Neural crest cell (in vitro differentiated cells): ENCODE measurements at regions not wholly inside any gene's neighbourhood (a gene's known extent, or its start where the extent isn't known, plus 50 kb on each side); places are given as distances from the start of the nearest gene placed in this dataset.

Experiments used
- DNase-seq: peaks from one replicate; pipeline ENCODE4 v3.0.0; 2021; ENCODE audit warnings: low read depth, mixed read lengths, low spot score
- H3K27ac Mint-ChIP-seq: one replicate; pipeline ENCODE4 v1.8.0; 2021; ENCODE audit warnings: mild to moderate bottlenecking, mixed read lengths; ENCODE audit not compliant: unreplicated experiment
- H3K27me3 Mint-ChIP-seq: 2 replicates; pipeline ENCODE4 v1.8.0; 2021; ENCODE audit warnings: low read depth, mild to moderate bottlenecking, mixed read lengths
- H3K36me3 Mint-ChIP-seq: 2 replicates; pipeline ENCODE4 v1.8.0; 2021; ENCODE audit warnings: low read depth, mild to moderate bottlenecking, mixed read lengths
- H3K4me1 Mint-ChIP-seq: 2 replicates; pipeline ENCODE4 v1.8.0; 2021; ENCODE audit warnings: mixed read lengths
- H3K4me3 Mint-ChIP-seq: one replicate; pipeline ENCODE4 v1.8.0; 2021; ENCODE audit warnings: mild to moderate bottlenecking, mixed read lengths
- H3K9me3 Mint-ChIP-seq: 2 replicates; pipeline ENCODE4 v1.8.0; 2021; ENCODE audit warnings: mixed read lengths
- CTCF ChIP-seq: fragments of 200-600 bp; sonication (generic); conservative IDR thresholded peaks from 2 replicates; pipeline ENCODE4 v1.5.0; 2021; ENCODE audit warnings: antibody characterized with exemption, mild to moderate bottlenecking

GRCh38 chr4:177511611-177512010 is 69.4 kb upstream of the AGA start:
- TF ChIP-seq CTCF, result no peak
- no peak overlapping the region for H3K27ac Mint-ChIP-seq
- H3K4me3 Mint-ChIP-seq, result no peak overlapping the region
- DNase-seq, result no peak
- H3K36me3 Mint-ChIP-seq, result no peaks in the 10 kb centered on the region
- no peaks in the 10 kb centered on the region for H3K4me1 Mint-ChIP-seq
- no peaks in the 10 kb centered on the region for H3K27me3 Mint-ChIP-seq
- H3K9me3 Mint-ChIP-seq, result peaks cover 2% of the 10 kb centered on the region

DNA sequence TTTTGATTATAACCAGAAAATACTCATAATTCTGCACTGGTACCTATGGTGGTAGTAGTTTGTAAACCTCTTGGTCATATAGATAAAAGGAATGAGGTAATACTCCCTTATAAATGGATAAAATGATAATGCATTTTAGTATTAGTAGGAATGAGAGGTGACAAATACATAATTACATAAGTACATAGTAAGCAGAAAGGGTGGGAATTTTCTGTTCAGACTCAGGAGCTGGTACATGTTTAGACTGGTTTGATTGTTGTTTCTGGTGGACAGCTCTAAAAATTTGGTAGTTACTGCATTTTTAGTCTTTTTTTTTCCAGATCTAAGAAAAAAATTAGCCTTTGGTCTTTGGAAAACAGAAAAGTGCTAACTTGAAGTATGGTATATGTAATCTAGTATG is 70.4 kb upstream of the AGA start:
- no peak overlapping the region for H3K4me3 Mint-ChIP-seq
- H3K4me1 Mint-ChIP-seq, result no peaks in the 10 kb centered on the region
- no peak for TF ChIP-seq CTCF
- no peak for DNase-seq
- peaks cover 2% of the 10 kb centered on the region for H3K9me3 Mint-ChIP-seq
- no peak overlapping the region for H3K27ac Mint-ChIP-seq
- no peaks in the 10 kb centered on the region for H3K36me3 Mint-ChIP-seq
- no peaks in the 10 kb centered on the region for H3K27me3 Mint-ChIP-seq

DNA sequence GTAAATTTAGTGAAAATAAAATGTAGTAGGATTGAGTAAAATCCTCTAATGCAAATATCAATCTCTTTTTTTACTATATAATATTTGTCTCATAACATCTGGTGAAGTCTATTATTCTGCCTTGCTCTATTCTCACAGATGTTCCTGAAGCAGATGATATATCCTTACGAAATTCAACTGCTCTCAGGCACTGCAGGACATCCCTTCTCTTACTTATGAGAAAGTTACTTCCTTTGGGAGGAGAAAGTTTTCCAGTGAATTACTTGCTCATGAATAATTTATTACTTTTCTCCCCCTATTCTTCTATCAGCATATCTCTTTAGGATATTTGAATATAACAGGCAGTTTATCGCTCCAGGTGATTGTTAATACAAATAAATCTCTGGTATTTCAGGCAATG is 75.6 kb upstream of the AGA start:
- Mint-ChIP-seq H3K9me3 (peaks cover 11% of the 10 kb centered on the region), H3K36me3 (peaks cover under 1% of the 10 kb centered on the region), H3K27ac (no peak overlapping the region), H3K27me3 (no peaks in the 10 kb centered on the region), H3K4me1 (no peaks in the 10 kb centered on the region), H3K4me3 (no peak overlapping the region)
- no peak for TF ChIP-seq CTCF
- DNase-seq, result no peak

DNA sequence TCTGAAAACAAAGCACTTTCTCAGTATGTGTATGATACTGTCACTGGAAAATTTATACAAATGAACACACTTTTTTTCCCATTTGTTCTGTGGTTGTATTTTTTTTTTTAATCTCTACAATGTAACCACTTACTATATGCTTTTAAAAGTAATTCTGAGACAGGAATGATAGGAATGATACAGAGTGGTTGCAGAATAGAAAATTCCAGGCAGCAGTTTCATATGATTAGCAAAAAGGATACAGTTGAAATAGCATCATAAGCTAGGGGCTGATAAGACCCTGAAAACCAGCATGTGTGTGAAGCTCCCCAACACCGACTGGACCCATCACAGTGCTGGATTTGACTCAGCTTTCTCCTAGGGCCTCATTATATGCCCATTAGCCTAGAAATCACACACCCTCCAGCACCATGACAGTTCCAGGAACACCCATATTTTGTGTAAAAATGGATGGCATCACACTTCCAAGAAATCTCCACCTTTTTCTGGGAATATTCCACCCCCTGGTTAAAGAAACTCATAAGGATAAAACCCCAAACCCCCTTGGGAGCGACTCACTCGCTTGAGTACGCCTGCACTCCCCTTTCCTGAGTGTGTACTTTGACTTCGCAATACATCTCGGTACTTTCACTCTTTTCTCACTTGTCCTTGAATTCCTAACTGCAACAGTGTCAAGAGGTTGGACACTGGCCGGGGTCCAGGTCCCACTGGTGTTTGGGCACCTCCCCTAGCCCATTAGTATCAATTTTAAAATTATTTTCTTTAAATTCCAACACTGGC is 77.4 kb upstream of the AGA start:
- H3K4me3 Mint-ChIP-seq, result no peak overlapping the region
- H3K9me3 Mint-ChIP-seq, result peaks cover 14% of the 10 kb centered on the region
- H3K4me1 Mint-ChIP-seq, result no peaks in the 10 kb centered on the region
- H3K36me3 Mint-ChIP-seq, result peaks cover 5% of the 10 kb centered on the region
- no peak for DNase-seq
- no peak overlapping the region for H3K27ac Mint-ChIP-seq
- no peak for TF ChIP-seq CTCF
- no peaks in the 10 kb centered on the region for H3K27me3 Mint-ChIP-seq

GRCh38 chr4:177528620-177529019 is 86.4 kb upstream of the AGA start:
- Mint-ChIP-seq H3K27me3 (no peaks in the 10 kb centered on the region), H3K4me1 (peaks cover 5% of the 10 kb centered on the region), H3K9me3 (peaks cover 3% of the 10 kb centered on the region), H3K4me3 (no peak overlapping the region), H3K36me3 (peaks cover 2% of the 10 kb centered on the region), H3K27ac (no peak overlapping the region)
- no peak for DNase-seq
- no peak for TF ChIP-seq CTCF
